ENCODE measurements at regions not wholly inside any gene's neighbourhood (a gene's known extent, or its start where the extent isn't known, plus 50 kb on each side); places are given as distances from the start of the nearest gene placed in this dataset.
"Not testable (repeated sequence)": the region's sequence is repeated elsewhere in the genome, so short reads cannot be mapped to it uniquely, and the experiment has no call there.

GRCh38 chr7:68899156-68899555 is 699.1 kb upstream of the AUTS2 start:
- H3K27ac ChIP-seq (ENCODE audit: low read length); H3K4me3 ChIP-seq (ENCODE audit: low read depth in 1 of 2, low read length in 2 of 2); H3K36me3 ChIP-seq (ENCODE audit: control insufficient read depth in 1 of 2, insufficient read depth in 2 of 2, low read length in 2 of 2); H3K9me3 ChIP-seq (ENCODE audit: control insufficient read depth in 1 of 2, low read length in 2 of 2); H3K4me1 ChIP-seq (ENCODE audit: control insufficient read depth in 1 of 2, insufficient read depth in 2 of 2, low read length in 2 of 2); H3K27me3 ChIP-seq (ENCODE audit: low read depth, low read length): not testable (repeated sequence)

- no peaks in the 10 kb centered on the region for H3K9me3 ChIP-seq (ENCODE audit: control insufficient read depth in 1 of 2, low read length in 2 of 2)
- no peak overlapping the region for H3K27ac ChIP-seq (ENCODE audit: low read length)
- H3K27me3 ChIP-seq (ENCODE audit: low read depth, low read length), result no peaks in the 10 kb centered on the region
- no peak overlapping the region for H3K4me3 ChIP-seq (ENCODE audit: low read depth in 1 of 2, low read length in 2 of 2)
- no peaks in the 10 kb centered on the region for H3K4me1 ChIP-seq (ENCODE audit: control insufficient read depth in 1 of 2, insufficient read depth in 2 of 2, low read length in 2 of 2)
- no peaks in the 10 kb centered on the region for H3K36me3 ChIP-seq (ENCODE audit: control insufficient read depth in 1 of 2, insufficient read depth in 2 of 2, low read length in 2 of 2)
Measured at GRCh38 chr7:68900096-68900495, 698.2 kb upstream of the AUTS2 start.

GRCh38 chr7:68904630-68905029 is 693.6 kb upstream of the AUTS2 start:
- Histone ChIP-seq H3K36me3 (ENCODE audit: control insufficient read depth in 1 of 2, insufficient read depth in 2 of 2, low read length in 2 of 2) (no peaks in the 10 kb centered on the region), H3K4me3 (ENCODE audit: low read depth in 1 of 2, low read length in 2 of 2) (no peak overlapping the region), H3K9me3 (ENCODE audit: control insufficient read depth in 1 of 2, low read length in 2 of 2) (no peaks in the 10 kb centered on the region), H3K4me1 (ENCODE audit: control insufficient read depth in 1 of 2, insufficient read depth in 2 of 2, low read length in 2 of 2) (no peaks in the 10 kb centered on the region), H3K27me3 (ENCODE audit: low read depth, low read length) (no peaks in the 10 kb centered on the region), H3K27ac (ENCODE audit: low read length) (no peak overlapping the region)

GRCh38 chr7:68911754-68912153 is 686.5 kb upstream of the AUTS2 start:
- Histone ChIP-seq H3K27me3 (ENCODE audit: low read depth, low read length) (no peaks in the 10 kb centered on the region), H3K9me3 (ENCODE audit: control insufficient read depth in 1 of 2, low read length in 2 of 2) (peaks cover 0 to 8% of the 10 kb centered on the region in 2 donors)

GRCh38 chr7:68914006-68914405 is 684.3 kb upstream of the AUTS2 start:
- Histone ChIP-seq H3K4me1 (ENCODE audit: control insufficient read depth in 1 of 2, insufficient read depth in 2 of 2, low read length in 2 of 2) (no peaks in the 10 kb centered on the region), H3K27me3 (ENCODE audit: low read depth, low read length) (no peaks in the 10 kb centered on the region), H3K9me3 (ENCODE audit: control insufficient read depth in 1 of 2, low read length in 2 of 2) (peaks cover 0 to 8% of the 10 kb centered on the region in 2 donors), H3K4me3 (ENCODE audit: low read depth in 1 of 2, low read length in 2 of 2) (no peak overlapping the region), H3K36me3 (ENCODE audit: control insufficient read depth in 1 of 2, insufficient read depth in 2 of 2, low read length in 2 of 2) (no peaks in the 10 kb centered on the region), H3K27ac (ENCODE audit: low read length) (no peak overlapping the region)

More at GRCh38 chr7:68911754-68912153, 686.5 kb upstream of the AUTS2 start:
- no peaks in the 10 kb centered on the region for H3K36me3 ChIP-seq (ENCODE audit: control insufficient read depth in 1 of 2, insufficient read depth in 2 of 2, low read length in 2 of 2)
- H3K4me1 ChIP-seq (ENCODE audit: control insufficient read depth in 1 of 2, insufficient read depth in 2 of 2, low read length in 2 of 2), result no peaks in the 10 kb centered on the region
- H3K4me3 ChIP-seq (ENCODE audit: low read depth in 1 of 2, low read length in 2 of 2), result no peak overlapping the region
- no peak overlapping the region for H3K27ac ChIP-seq (ENCODE audit: low read length)

GRCh38 chr7:68917041-68917651 is 681.1 kb upstream of the AUTS2 start:
- H3K4me3 ChIP-seq (ENCODE audit: low read depth in 1 of 2, low read length in 2 of 2), result no peak overlapping the region
- peaks cover 3 to 12% of the 10 kb centered on the region in 2 donors for H3K9me3 ChIP-seq (ENCODE audit: control insufficient read depth in 1 of 2, low read length in 2 of 2)
- H3K4me1 ChIP-seq (ENCODE audit: control insufficient read depth in 1 of 2, insufficient read depth in 2 of 2, low read length in 2 of 2), result no peaks in the 10 kb centered on the region
- H3K27me3 ChIP-seq (ENCODE audit: low read depth, low read length), result no peaks in the 10 kb centered on the region
- H3K27ac ChIP-seq (ENCODE audit: low read length), result no peak overlapping the region
- no peaks in the 10 kb centered on the region for H3K36me3 ChIP-seq (ENCODE audit: control insufficient read depth in 1 of 2, insufficient read depth in 2 of 2, low read length in 2 of 2)

GRCh38 chr7:68918621-68919020 is 679.7 kb upstream of the AUTS2 start:
- Histone ChIP-seq H3K27me3 (ENCODE audit: low read depth, low read length) (no peaks in the 10 kb centered on the region), H3K36me3 (ENCODE audit: control insufficient read depth in 1 of 2, insufficient read depth in 2 of 2, low read length in 2 of 2) (no peaks in the 10 kb centered on the region), H3K27ac (ENCODE audit: low read length) (no peak overlapping the region), H3K9me3 (ENCODE audit: control insufficient read depth in 1 of 2, low read length in 2 of 2) (peaks cover 4 to 14% of the 10 kb centered on the region in 2 donors), H3K4me1 (ENCODE audit: control insufficient read depth in 1 of 2, insufficient read depth in 2 of 2, low read length in 2 of 2) (no peaks in the 10 kb centered on the region), H3K4me3 (ENCODE audit: low read depth in 1 of 2, low read length in 2 of 2) (no peak overlapping the region)

- no peaks in the 10 kb centered on the region for H3K4me1 ChIP-seq (ENCODE audit: control insufficient read depth in 1 of 2, insufficient read depth in 2 of 2, low read length in 2 of 2)
- peaks cover 4 to 14% of the 10 kb centered on the region in 2 donors for H3K9me3 ChIP-seq (ENCODE audit: control insufficient read depth in 1 of 2, low read length in 2 of 2)
- no peak overlapping the region for H3K4me3 ChIP-seq (ENCODE audit: low read depth in 1 of 2, low read length in 2 of 2)
- no peaks in the 10 kb centered on the region for H3K36me3 ChIP-seq (ENCODE audit: control insufficient read depth in 1 of 2, insufficient read depth in 2 of 2, low read length in 2 of 2)
- no peak overlapping the region for H3K27ac ChIP-seq (ENCODE audit: low read length)
- H3K27me3 ChIP-seq (ENCODE audit: low read depth, low read length), result no peaks in the 10 kb centered on the region
Measured at GRCh38 chr7:68922850-68923249, 675.4 kb upstream of the AUTS2 start.

- H3K27me3 ChIP-seq (ENCODE audit: low read depth, low read length), result no peaks in the 10 kb centered on the region
- H3K4me1 ChIP-seq (ENCODE audit: control insufficient read depth in 1 of 2, insufficient read depth in 2 of 2, low read length in 2 of 2), result no peaks in the 10 kb centered on the region
- no peak overlapping the region for H3K27ac ChIP-seq (ENCODE audit: low read length)
- peaks cover 4 to 14% of the 10 kb centered on the region in 2 donors for H3K9me3 ChIP-seq (ENCODE audit: control insufficient read depth in 1 of 2, low read length in 2 of 2)
- H3K4me3 ChIP-seq (ENCODE audit: low read depth in 1 of 2, low read length in 2 of 2), result no peak overlapping the region
- H3K36me3 ChIP-seq (ENCODE audit: control insufficient read depth in 1 of 2, insufficient read depth in 2 of 2, low read length in 2 of 2), result no peaks in the 10 kb centered on the region
Measured at GRCh38 chr7:68925241-68925640, 673.0 kb upstream of the AUTS2 start.

- H3K4me3 ChIP-seq (ENCODE audit: low read depth in 1 of 2, low read length in 2 of 2), result no peak overlapping the region
- H3K27me3 ChIP-seq (ENCODE audit: low read depth, low read length), result no peaks in the 10 kb centered on the region
- no peaks in the 10 kb centered on the region for H3K36me3 ChIP-seq (ENCODE audit: control insufficient read depth in 1 of 2, insufficient read depth in 2 of 2, low read length in 2 of 2)
- no peak overlapping the region for H3K27ac ChIP-seq (ENCODE audit: low read length)
- peaks cover 0 to 4% of the 10 kb centered on the region in 2 donors for H3K9me3 ChIP-seq (ENCODE audit: control insufficient read depth in 1 of 2, low read length in 2 of 2)
- H3K4me1 ChIP-seq (ENCODE audit: control insufficient read depth in 1 of 2, insufficient read depth in 2 of 2, low read length in 2 of 2), result no peaks in the 10 kb centered on the region
Measured at GRCh38 chr7:68929781-68930261, 668.5 kb upstream of the AUTS2 start.

- Histone ChIP-seq H3K27ac (ENCODE audit: low read length) (no peak overlapping the region), H3K4me1 (ENCODE audit: control insufficient read depth in 1 of 2, insufficient read depth in 2 of 2, low read length in 2 of 2) (no peaks in the 10 kb centered on the region), H3K4me3 (ENCODE audit: low read depth in 1 of 2, low read length in 2 of 2) (no peak overlapping the region), H3K9me3 (ENCODE audit: control insufficient read depth in 1 of 2, low read length in 2 of 2) (peaks cover 0 to 4% of the 10 kb centered on the region in 2 donors), H3K27me3 (ENCODE audit: low read depth, low read length) (no peaks in the 10 kb centered on the region), H3K36me3 (ENCODE audit: control insufficient read depth in 1 of 2, insufficient read depth in 2 of 2, low read length in 2 of 2) (no peaks in the 10 kb centered on the region)
Measured at GRCh38 chr7:68936471-68937035, 661.7 kb upstream of the AUTS2 start.

GRCh38 chr7:68938151-68938550 is 660.1 kb upstream of the AUTS2 start:
- Histone ChIP-seq H3K4me3 (ENCODE audit: low read depth in 1 of 2, low read length in 2 of 2) (no peak overlapping the region), H3K27ac (ENCODE audit: low read length) (no peak overlapping the region), H3K4me1 (ENCODE audit: control insufficient read depth in 1 of 2, insufficient read depth in 2 of 2, low read length in 2 of 2) (no peaks in the 10 kb centered on the region), H3K9me3 (ENCODE audit: control insufficient read depth in 1 of 2, low read length in 2 of 2) (peaks cover 0 to 4% of the 10 kb centered on the region in 2 donors), H3K27me3 (ENCODE audit: low read depth, low read length) (no peaks in the 10 kb centered on the region), H3K36me3 (ENCODE audit: control insufficient read depth in 1 of 2, insufficient read depth in 2 of 2, low read length in 2 of 2) (no peaks in the 10 kb centered on the region)

All from muscle layer of duodenum (tissue), 2 donors.